ENCODE measurements at regions not wholly inside any gene's neighbourhood (a gene's known extent, or its start where the extent isn't known, plus 50 kb on each side); places are given as distances from the start of the nearest gene placed in this dataset.
"Not testable (repeated sequence)": the region's sequence is repeated elsewhere in the genome, so short reads cannot be mapped to it uniquely, and the experiment has no call there.

DNA sequence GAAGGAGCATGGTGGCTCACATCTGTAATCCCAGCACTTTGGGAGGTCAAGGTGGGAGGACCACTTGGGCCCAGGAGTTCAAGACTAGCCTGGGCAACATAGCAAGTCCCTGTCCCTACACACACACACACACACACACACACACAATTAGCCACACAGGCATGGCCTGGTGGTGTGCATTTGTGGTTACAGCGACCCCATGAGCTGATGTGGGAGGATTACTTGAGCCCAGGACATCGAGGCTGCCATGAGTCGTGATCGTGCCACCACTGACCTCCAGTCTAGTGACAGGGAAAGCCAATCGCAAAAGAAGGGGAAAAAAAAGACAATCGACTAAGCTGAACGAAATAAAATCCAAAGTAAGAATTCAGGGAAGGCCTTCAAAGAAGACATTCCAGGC is 67.9 kb downstream of the TBX3 start:
- DNase-seq, result no peak

DNA sequence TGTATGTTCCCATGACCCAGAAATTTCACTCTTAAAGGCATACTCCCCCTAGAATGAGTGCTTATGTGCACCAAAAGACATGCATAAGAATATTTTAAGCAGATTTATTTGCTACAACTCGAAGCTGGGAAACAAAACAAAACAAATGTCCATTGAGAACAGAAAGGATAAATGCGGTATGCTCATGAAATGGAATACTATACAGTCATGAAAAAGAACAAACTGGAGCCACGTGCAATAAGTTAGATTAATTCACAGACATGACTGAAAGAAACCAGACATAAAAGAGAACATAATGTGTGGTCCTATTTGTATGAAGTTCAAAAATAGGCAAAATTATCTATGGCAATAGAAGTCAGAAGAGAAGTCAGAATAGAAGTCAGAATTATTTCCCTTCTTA is 69.9 kb downstream of the TBX3 start:
- DNase-seq, result no peak

DNA sequence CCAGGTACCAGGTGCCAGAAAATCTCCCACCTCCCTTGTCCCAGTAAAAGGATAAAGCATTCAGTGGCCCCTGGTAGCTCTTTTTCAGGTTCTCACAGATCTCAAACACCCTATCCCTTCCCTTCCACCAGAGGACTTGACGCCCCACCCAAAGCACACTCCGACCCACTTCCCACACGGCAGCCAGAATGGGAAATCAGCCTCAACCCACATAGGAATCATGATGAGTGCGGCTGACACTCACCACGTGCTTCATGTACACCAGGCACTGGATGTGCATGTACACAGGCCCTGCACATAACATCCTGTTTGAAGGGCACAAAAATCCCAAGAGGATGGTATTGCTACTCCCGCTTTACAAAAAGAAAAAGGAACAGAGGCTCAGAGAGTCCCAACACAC is 71.9 kb downstream of the TBX3 start:
- DNase-seq, result no peak

DNA sequence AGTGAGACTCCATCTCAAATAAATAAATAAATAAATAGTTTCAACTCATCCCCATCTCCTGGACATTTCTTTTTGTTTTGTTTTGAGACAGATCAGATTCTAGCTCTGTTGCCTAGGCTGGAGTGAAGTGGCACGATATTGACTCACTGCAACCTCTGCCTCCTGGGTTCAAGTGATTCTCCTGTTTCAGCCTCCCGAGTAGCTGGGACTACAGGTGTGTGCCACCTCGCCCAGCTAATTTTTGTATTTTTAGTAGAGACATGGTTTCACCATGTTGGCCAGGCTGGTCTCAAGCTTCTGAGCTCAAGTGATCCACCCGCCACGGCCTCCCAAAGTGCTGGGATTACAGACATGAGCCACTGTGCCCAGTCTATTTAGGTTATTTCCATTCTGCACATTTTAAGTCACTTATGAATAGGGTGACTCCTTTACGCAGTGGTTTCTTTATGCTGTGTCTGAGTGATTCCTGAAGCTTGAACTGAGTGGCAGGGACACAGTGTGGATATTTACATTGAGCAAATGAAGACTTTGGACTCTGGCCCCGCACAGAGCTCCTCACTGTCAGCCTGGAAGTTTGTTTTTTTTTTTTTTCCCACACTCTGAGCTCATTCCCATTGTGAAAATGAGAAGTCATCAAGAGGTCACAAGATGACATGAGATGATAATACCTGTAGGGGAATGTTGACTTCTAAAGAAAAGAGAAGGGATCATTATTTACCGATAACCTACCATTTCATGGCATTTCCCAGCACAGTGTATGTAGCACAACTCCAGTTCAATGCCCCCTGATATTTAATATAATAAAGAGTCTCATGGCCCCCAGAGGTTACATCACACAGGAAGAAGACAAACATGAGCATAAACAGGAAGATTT is 72.6 kb downstream of the TBX3 start:
- DNase-seq, result no peak

DNA sequence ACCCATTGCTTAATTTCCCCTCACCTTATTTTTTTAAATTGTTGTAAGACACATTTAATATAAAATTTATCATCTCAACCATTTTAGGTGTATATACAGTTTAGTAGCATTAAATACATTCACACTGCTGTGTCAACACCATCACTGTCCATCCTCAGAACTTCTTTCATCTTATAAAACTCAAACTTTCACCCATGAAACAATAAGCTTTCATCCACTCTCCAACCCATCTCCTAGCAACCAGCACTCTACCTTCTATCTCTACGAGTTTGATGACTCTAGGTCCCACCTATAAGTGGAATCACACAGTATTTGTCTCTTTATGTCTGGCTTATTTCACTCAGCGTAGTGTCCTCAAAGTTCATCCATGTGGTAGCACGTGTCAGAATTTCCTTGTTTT is 75.5 kb downstream of the TBX3 start:
- DNase-seq, result no peak

DNA sequence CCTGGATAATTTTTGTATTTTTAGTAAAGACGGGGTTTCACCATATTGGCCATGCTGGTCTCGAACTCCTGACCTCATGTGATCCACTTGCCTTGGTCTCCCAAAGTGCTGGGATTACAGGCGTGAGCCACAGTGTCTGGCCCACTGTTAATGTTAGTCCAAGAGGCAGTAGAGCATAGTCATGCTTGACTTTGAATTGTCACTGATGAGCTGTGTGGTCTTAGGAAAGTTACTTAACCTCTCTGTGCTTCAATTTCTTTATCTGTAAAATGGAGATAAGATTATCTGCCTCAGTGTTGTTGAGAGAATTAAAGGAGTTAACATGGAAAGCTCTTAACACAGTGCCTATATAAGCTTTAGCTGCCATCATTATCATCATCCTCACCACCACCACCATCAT is 78.1 kb downstream of the TBX3 start:
- no peak for DNase-seq

DNA sequence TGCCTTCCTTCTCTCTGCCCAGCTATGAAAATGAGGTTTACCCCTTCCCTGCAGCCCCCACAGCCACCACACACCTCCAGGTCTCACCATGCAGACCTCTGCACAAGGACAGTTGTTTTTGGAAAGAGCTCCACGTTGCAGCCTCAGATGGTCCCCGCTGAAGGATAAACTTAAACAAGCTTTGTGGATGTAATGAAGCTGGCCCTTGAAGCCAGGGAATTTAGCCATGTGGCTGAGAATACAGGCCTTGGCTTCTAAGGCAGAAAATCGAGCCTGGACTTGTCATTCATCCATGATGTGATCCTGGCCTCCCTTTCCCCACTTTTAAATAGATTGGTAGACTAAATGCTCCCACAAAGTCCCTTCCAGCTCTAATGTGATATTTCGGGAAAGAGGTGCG is 79.4 kb downstream of the TBX3 start:
- DNase-seq, result no peak

DNA sequence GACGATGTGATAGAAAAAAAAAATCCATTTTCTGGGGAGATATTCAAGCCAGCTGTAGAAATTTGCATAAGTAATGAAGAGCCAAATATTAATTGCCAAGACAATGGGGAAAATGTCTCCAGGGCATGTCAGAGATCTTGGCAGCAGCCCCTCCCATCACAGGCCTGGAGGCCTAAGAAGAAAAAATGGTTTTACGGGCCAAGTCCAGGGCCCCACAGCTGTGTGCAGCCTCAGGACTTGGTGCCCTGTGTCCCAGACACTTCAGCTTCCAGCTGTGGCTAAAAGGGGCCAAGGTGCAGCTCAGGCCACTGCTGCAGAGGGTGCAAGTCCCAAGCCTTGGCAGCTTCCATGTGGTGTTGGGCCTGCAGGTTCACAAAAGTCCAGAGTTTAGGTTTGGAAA is 83.4 kb downstream of the TBX3 start:
- not testable (repeated sequence) for DNase-seq

DNA sequence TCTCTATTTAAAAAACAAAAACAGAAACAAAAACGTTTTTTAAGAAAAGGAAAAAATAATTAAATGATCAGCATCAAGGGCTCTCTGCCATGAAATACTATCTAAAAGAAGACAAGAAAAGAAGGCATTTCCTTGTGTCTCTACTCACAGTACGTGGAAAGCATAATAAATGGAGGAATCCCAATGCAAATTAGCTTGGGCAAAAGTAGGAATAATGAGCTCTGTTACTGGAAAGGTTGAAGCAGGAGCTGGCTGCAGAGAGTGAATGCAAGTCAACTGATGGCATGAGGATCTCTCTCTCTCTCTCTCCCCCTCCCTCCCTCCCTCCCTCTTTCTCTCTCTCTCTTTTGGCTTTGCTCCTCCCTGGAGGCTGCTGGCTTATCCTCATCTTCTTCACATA is 85.9 kb downstream of the TBX3 start:
- DNase-seq, result no peak

DNA sequence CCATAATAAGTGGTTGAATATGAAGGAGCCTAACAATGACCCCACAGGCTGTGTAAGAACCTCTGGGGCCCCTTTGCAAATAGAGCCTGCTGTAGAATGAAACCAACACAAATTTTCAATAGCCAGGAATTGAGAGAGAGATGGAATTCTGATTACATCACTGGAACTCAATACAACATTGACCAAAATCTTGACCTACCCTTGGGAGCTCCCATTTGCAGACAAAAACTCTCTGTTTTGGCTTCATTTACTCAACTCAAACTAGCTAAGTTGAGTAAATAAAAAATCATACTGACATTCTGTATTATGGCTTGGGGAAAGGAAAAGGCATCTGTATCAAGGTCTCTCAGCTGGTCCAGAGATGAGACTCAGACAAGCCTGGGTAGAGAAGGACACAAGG is 91.0 kb downstream of the TBX3 start:
- DNase-seq, result no peak

DNA sequence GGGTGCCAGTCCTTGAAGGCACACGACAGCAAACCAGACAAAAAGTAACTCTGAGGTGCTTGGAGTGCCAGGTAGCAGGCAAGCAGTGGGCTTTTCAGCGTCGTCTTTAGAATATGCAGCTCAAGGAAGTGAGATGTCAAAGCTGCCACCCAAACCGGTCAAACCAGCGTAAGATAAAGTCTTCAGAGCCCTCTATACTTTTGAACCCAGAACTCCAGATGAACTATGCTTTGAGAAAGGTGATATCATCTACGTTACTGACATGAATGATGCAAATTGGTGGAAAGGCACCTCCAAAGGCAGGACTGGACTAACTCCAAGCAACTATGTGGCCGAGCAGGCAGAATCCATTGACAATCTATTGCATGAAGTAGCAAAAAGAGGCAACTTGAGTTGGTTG is 95.9 kb downstream of the TBX3 start:
- DNase-seq, result no peak

DNA sequence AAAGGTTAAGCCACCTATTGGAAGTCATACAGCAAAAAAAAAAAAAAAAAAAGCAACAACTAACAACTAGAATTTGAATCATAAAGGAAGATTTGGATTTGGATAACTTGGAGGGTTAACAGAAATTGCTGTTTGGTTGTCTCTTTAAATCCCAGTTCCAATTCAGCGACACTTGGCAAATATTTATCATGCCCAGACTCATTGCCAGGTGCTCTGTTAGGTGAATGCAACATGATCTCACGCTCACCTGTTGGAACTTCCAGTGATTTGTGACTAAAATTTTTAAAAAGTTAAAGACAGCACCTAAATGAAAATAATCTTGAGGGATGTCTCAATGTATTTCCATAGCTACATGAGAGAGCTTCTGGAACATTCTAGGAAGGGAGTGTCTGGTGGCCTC is 103.7 kb downstream of the TBX3 start:
- DNase-seq, result no peak

DNA sequence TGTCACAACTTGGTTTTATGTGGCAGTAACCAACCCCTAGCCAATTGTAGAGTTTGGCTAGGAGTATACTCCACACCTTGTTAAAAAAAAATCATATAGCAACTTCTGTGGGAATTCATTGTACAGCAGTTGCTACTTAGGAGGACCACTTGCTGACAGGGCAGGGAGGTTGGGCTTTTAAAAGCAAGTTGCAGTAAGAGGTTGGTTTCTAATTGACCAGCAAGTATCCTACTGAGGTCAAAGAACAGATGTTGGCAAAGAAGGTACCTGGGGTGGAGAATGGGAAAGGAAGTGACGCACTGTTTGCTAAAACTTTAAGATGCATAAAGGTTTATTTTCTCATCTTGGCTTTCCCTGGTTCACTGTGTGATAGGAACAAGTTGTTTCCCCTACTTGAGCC is 104.6 kb downstream of the TBX3 start:
- DNase-seq, result no peak

DNA sequence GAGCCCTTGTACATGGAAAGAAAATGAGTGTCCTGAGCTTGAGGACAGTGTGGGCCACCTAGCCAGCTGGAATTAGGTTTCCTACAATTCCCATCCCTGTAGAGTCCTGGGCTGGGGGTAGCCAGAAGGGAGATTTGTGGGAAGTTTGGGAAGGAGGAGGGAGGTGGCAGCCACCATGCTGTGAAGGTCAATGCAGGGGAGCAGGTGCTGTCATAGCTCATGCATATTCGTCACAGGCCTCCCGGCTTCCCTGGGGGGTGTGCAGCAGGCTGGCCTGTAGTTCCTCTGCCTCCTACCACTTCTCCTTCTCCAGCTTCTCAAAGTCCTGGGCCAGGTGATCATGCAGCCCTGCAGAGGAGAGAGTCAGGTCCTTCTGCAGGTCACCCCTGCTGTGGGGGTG is 121.3 kb downstream of the TBX3 start:
- DNase-seq, result no peak

DNA sequence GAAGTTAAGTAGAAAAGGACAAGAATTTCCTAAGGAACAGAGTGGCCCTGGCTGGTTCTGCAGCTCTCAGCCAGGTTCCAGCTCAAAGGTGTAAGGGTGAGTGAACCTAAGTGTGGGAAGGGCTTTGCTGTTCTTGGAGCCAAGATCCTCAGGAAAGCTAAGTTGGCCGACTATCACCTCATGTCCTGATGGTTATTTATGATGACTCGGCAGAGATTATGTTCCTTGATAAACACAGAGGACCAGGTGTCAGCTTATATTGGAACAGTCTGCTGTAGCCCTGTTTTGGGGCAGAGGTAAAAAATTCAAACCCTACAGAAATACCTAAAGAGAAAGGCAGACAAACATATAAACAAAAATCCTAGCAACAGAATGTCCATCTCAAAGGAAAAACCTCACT is 128.5 kb downstream of the TBX3 start:
- DNase-seq, result no peak

DNA sequence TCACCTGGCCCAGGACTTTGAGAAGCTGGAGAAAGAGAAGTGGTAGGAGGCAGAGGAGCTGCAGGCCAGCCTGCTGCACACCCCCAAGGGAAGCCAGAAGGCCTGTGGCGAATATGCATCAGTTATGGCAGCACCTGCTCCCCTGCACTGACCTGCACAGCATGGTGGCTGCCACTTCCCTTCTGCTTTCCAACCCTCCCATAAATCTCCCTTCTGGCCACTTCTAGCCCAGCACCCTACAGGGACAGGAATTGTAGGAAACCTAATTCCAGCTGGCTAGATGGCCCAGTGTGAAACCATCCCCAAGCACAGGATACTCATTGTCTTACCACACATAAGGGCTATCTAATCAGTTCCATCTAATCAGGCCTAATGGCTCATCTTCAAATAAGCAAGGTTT is 136.3 kb downstream of the TBX3 start:
- DNase-seq, result no peak

DNA sequence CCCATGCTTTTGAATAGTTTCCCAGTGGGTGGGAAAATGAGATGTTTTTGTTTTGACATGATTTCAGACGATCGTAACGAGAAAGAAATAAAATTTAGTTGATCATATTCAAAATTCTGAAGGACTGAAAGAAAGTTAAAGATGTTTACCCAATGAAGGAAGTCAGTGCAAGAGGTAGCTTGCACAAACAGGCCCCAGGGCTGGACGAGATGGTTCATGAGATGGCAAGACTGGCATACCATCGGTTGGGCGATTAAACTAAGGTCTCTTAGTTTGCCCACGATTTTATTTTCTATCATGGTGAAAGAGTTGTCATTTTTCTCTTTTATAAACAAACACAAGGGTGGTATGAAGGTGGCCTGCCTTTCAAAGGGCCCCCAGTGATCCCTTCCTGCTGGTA is 124.5 kb upstream of the TBX5 start:
- no peak for DNase-seq

DNA sequence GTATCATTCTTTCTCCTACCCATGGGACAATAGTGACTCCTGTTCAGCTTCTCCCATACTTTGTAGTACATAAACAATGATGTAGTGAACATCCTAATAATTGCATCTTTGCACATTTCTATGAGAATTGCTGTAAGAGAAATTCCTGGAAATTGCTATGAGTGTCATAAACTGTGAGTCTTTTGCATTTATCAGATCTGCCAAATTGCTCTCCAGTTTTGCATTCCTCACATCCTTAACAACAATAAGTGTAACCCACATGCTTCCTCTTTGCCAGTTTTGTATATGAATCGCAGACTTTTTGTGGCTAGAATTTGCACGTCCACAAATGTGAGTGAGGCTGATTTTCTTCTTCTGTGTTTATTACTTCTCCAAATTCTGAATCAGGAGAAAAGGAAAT is 124.0 kb upstream of the TBX5 start:
- no peak for DNase-seq

DNA sequence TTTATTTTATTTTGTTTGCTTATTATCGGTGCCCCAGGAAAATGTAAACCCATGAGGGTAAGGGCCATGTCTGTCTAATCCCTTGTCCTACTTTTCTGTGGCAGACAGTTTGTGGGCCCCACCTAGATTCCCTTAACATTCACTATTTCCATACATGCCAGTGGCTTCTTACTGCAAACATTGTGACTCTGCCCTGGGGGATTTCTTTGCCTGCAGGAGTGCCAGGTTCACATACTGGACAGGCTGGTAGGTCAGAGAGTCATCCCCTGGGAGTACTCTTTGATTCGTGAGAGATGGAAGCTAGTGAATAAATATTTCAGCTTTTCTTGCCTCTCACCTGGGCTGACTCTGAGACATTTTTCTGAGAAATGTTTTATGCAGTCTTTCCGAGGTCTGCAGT is 122.8 kb upstream of the TBX5 start:
- DNase-seq, result no peak

DNA sequence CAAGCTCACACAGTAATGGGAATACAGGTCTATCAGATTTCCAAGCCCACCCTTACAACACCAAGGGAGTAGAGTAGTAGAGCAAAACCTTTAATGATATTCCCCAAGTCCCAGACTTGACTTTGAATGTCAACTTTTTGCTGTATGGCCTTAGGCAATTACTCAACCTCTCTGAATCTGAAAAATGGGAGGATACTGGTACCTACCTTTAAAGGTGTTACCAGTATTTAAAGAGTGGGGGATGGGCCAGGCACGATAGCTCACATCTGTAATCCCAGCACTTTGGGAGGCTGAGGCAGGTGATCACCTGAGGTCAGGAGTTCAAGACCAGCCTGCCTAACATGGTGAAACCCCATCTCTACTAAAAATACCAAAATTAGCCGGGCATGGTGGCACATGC is 115.2 kb upstream of the TBX5 start:
- not testable (repeated sequence) for DNase-seq

DNA sequence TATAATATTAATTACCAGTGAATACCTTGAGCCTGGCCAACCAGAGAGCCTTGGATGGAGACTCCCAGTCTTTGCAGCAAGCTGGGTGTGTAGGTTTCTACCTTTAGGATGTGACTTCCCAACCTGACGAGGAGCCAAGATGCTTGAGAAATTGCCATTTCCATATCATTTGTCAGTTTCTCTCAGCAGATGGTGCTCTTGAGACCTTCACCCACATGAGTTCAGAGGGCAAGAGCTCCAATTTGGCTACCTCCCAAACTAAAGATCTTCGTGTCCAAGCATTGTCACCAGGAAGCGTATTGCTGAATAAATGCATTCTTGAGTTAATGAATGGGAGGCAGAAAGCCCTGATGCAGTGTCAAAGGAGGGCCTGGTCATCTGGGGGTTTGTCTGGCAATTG is 106.4 kb upstream of the TBX5 start:
- no peak for DNase-seq

DNA sequence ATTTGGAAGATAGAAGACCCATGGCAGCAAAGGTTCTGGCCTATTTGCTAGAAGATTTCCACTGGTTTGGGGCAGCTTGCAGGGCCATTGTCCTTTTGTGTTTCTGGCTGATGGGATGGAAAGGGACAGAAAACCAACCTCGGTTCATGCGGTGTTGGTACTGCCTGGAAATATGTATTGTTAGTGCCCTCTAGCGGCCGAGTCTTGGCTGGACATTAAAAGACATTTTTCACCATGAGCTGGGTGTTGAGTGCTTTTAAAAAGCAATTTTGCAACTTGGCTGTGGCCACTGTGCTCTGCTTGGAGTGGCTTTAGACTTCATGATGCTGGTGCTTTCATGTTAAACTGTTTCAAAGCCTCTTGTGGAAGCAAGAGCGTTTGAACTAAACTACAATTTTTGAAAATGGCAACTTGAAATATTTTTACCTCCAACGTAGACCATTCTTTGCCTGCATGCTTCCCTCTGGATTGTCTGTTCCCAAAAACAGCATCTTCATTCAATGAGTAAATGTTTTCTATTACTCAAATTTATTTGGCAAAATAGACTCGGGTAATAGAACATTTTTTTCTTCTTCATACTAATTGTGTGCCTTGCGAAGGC is 102.7 kb upstream of the TBX5 start:
- peak; percentile 44 to 49 for DNase-seq

DNA sequence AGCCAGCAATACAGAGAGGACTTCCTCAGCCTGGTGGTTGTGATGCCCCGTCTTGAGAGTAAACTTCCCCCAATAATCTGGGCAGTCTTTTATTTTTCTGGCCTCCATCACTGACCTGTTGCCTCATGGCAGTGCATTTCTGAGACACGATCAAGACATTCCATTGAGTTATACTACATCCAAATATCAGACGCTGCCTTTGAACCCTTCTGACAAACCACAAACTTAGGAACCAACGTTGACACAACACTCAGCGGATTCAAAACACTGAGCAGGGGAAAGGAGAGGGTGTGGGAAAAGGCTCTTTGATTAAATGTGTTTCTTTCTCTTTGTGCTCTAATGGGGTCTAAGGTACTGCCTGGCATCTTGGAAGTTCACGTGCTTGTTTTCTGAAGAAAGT is 100.7 kb upstream of the TBX5 start:
- no peak for DNase-seq

DNA sequence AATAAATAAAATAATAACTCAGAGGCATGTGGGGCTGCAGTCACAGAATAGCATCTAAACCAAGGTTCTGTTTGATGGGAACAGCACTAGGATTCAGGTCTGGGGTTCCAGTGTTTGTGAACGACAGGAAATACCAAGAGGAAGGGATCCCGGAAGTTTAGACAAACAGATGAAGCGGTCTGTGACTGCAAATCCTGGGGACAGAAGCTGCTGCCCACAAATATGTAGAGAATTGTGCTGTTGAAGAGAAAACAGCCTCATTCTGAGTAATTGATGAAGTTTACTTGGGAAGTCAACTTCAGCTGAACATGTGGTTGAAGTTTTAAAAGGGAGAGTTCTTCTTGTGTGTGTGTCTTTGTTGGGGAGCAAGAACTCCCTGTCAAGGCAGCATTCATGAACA is 98.4 kb upstream of the TBX5 start:
- DNase-seq, result no peak

DNA sequence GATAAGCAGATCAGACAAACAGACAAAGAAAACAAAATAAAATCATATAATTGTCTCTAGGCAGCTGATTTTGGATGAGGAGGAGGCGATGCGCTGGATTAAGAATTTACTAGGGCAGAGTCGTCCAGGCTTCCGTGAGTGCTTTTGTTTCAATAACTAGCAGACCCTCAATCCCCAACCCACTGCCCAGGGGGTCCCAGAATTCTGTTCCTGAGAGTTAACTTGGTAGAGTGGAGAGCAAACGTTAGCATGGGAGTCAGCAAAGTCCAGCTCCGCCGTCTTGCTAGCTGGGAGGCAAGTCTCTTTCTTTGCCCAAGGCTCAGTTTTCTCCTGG is 95.5 kb upstream of the TBX5 start:
- DNase-seq, result no peak
